ENCODE measurements at regions not wholly inside any gene's neighbourhood (a gene's known extent, or its start where the extent isn't known, plus 50 kb on each side); places are given as distances from the start of the nearest gene placed in this dataset.
"Not testable (repeated sequence)": the region's sequence is repeated elsewhere in the genome, so short reads cannot be mapped to it uniquely, and the experiment has no call there.

DNA sequence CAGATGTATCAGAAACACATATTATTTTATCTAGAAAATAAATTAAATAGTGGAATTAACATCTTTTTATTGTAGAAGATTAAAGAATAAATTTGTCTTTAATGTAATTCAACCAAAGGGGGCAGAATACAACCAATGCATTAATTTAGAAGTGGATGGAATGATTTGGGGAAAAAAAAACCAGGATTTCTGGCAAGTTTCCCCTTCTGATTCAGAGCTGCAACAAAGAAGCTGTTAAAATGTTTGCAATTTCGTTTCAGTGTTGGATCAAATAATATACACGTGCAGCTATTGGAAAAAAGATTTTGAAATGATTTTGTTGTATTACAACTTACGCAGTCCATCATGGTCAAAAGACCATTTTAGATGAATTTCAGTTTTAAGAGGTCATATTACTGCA is 71.6 kb upstream of the ZNF280D start:
- DNase-seq: no peak
- Mint-ChIP-seq H3K4me1 (no peaks in the 10 kb centered on the region), H3K27me3 (ENCODE audit: low read depth in 3 of 3) (peaks cover 0 to 6% (median 1%) of the 10 kb centered on the region in 3 donors), H3K9me3 (peaks cover 2 to 11% (median 5%) of the 10 kb centered on the region in 6 donors), H3K4me3 (no peak overlapping the region), H3K27ac (no peak overlapping the region), H3K36me3 (peaks cover 3 to 10% (median 4%) of the 10 kb centered on the region in 3 donors)

DNA sequence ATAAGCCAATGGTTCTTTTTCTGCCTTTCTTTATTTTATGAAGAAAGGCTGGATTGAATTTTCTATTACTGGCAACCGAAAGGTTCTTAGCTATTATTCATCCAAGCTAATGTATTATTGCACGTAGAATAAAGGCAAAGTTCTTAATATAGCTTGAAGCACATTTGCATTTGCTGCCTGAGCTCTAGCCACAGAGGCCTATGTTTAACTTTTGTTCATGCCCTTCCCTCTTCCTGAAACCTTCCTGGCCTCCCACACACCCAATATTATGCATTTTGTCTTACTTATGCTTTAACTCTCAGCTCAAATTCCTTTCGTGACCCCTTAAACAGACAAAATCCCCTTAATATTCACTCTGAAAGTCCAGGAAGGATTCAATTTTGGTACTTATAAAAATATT is 71.0 kb upstream of the ZNF280D start:
- H3K27ac Mint-ChIP-seq: no peak overlapping the region
- DNase-seq: no peak
- H3K4me3 Mint-ChIP-seq: no peak overlapping the region
- peaks cover 0 to 6% (median 1%) of the 10 kb centered on the region in 3 donors for H3K27me3 Mint-ChIP-seq (ENCODE audit: low read depth in 3 of 3)
- peaks cover 3 to 10% (median 4%) of the 10 kb centered on the region in 3 donors for H3K36me3 Mint-ChIP-seq
- H3K9me3 Mint-ChIP-seq: peaks cover 2 to 11% (median 5%) of the 10 kb centered on the region in 6 donors
- no peaks in the 10 kb centered on the region for H3K4me1 Mint-ChIP-seq

DNA sequence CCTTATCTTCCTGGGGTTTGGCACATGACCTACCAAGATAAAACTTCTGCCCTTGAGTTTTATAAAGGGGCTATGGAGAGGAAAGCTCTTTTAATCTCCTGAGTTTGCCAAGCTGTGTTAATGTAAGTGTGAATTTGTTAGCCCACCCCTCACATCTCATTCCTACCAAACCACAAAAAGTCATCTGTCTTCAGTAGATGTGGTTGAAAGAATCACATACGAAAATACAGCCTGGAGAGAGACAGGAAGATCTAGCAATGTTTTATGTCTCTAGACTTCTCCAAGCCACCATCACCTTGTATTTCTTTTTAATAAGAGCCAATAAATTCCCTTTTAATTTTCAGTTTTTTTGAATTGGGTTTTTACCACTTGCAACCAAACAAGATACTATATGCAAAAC is 68.9 kb upstream of the ZNF280D start:
- H3K27me3 Mint-ChIP-seq (ENCODE audit: low read depth in 3 of 3): peaks cover 0 to 3% (median 0%) of the 10 kb centered on the region in 3 donors
- H3K4me1 Mint-ChIP-seq: no peaks in the 10 kb centered on the region
- H3K9me3 Mint-ChIP-seq: no peaks in the 10 kb centered on the region
- H3K4me3 Mint-ChIP-seq: no peak overlapping the region
- H3K36me3 Mint-ChIP-seq: peaks cover 0 to 3% (median 0%) of the 10 kb centered on the region in 3 donors
- no peak overlapping the region for H3K27ac Mint-ChIP-seq
- no peak for DNase-seq

DNA sequence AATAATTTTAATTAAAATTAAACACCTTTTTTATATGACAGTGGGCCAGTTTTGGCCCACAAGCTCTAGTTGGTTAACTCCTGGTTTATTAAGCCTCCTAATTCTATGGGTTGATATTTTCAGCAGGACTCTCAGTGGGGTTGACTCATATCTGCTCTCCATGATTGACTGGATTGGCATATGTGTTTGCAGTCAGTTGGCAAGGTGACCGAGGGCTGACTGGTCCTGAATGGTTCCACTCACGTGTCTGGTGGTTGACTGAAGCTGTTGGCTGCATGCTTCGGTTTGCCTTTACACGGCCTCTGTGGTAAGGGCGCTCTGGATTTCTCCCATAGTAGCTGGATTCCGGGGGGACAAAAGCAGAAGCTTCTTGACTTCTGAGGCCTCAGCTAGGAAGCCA is 65.3 kb upstream of the ZNF280D start:
- no peak for DNase-seq
- H3K4me3 Mint-ChIP-seq: no peak overlapping the region
- no peaks in the 10 kb centered on the region for H3K9me3 Mint-ChIP-seq
- H3K27me3 Mint-ChIP-seq (ENCODE audit: low read depth in 3 of 3): peaks cover 0 to 3% (median 0%) of the 10 kb centered on the region in 3 donors
- H3K27ac Mint-ChIP-seq: no peak overlapping the region
- no peaks in the 10 kb centered on the region for H3K36me3 Mint-ChIP-seq
- no peaks in the 10 kb centered on the region for H3K4me1 Mint-ChIP-seq

DNA sequence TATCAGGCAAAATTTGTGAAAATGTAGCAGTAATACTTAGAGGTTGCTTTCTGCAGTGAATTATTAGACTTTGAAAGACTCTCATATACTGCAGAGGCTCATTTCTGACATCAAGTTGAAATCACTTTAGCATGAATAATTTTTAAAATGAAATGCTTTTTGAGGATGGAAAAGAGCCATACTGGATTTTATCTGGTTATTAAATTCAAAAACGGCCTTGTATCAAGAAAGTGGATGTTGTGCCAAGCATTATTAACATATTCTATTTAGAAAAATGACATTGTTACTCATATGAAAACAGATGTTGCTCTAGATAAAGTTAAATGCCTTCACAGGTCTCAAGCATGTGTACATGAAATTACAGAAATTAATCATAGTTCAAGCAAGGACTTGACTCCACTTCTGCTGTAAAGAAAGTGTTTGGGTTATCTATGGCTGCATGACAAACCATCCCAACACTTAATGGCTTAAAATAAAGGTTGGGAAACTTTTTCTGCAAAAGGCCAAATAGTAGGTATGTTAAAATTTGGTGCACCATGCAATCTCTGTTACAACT is 64.5 kb upstream of the ZNF280D start:
- peaks cover 0 to 6% (median 0%) of the 10 kb centered on the region in 3 donors for H3K27me3 Mint-ChIP-seq (ENCODE audit: low read depth in 3 of 3)

DNA sequence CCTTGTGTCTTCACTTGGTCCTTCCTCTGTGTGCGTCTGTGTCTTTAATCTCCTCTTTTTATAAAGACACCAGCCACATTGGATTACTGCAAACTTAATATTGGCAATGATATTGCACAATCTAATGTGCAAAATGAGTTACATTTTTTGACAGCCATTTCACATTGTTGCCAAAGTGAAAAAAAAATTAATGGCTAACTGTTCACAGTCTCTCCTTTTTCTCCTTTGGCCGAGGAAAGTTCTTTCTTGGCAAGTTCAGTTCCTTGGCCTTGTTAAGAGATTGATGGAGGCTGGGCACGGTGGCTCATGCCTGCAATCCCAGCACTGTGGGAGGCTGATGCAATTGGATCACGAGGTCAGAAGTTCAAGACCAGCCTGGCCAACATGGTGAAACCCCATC is 62.2 kb upstream of the ZNF280D start:
- peaks cover 0 to 14% (median 7%) of the 10 kb centered on the region in 6 donors for H3K9me3 Mint-ChIP-seq
- H3K4me3 Mint-ChIP-seq: no peak overlapping the region
- peaks cover 3 to 7% (median 4%) of the 10 kb centered on the region in 3 donors for H3K36me3 Mint-ChIP-seq
- no peak overlapping the region for H3K27ac Mint-ChIP-seq
- no peaks in the 10 kb centered on the region for H3K4me1 Mint-ChIP-seq
- peaks cover 0 to 6% (median 4%) of the 10 kb centered on the region in 3 donors for H3K27me3 Mint-ChIP-seq (ENCODE audit: low read depth in 3 of 3)
- no peak for DNase-seq

More for the DNA sequence above, 64.5 kb upstream of the ZNF280D start:
- no peak for DNase-seq
- no peaks in the 10 kb centered on the region for H3K36me3 Mint-ChIP-seq
- no peak overlapping the region for H3K27ac Mint-ChIP-seq
- H3K4me1 Mint-ChIP-seq: no peaks in the 10 kb centered on the region
- peaks cover 0 to 4% (median 0%) of the 10 kb centered on the region in 6 donors for H3K9me3 Mint-ChIP-seq
- no peak overlapping the region for H3K4me3 Mint-ChIP-seq

DNA sequence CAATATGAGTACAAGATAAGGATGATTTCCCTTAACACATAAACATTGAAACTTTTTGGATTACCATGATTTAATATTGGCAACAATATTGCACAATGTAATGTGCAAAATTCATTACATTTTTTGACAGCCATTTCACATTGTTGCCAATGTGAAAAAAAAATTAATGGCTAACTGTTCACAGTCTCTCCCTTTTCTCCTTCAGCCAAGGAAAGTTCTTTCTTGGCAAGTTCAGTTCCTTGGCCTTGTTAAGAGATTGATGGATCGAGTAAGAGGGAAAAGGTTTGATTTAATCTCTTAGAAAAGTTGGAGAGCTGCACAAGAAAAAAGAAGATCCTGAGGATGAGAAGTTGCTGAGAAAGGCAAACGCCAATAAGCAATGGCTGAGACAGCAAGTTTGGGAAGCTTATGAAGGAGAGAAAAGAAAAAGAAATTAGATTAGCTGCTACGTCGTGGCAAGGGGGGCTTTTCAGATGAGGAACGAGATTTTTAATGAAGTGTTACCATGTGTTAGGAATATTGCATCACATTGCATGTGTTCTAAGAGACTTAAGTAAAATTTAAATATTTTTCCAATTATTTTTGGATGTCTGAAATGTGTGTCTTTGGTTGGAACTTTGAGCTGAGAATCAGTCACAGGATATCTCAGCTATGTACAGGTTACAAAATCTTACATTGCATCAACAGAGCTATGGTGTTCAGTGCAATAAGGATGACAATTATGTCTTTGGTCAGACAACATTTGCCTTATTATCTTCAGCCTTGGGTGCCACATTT is 61.4 kb upstream of the ZNF280D start:
- peaks cover 0 to 6% (median 4%) of the 10 kb centered on the region in 3 donors for H3K27me3 Mint-ChIP-seq (ENCODE audit: low read depth in 3 of 3)
- peaks cover 0 to 14% (median 7%) of the 10 kb centered on the region in 6 donors for H3K9me3 Mint-ChIP-seq
- no peak for DNase-seq
- no peak overlapping the region for H3K27ac Mint-ChIP-seq
- H3K4me3 Mint-ChIP-seq: no peak overlapping the region
- H3K4me1 Mint-ChIP-seq: no peaks in the 10 kb centered on the region
- H3K36me3 Mint-ChIP-seq: peaks cover 3 to 7% (median 4%) of the 10 kb centered on the region in 3 donors

DNA sequence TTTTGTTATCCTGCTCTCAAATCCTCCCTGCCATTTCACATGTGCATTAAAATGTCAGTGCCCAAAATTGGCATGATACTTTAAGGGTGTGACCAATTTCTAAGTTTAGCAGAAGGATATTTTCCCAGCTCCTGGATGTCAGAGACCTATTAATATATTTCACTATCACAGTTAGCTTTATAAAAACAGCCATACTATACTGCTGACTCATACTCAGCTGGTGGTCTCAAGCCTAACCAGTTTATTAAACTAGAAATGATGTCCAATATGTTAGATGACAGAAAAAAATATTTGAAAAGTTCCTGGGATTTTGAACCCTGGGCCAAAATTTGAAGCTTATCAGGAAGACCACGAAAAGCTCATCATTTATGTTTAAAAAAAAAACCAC is 60.9 kb upstream of the ZNF280D start:
- Mint-ChIP-seq H3K4me3 (no peak overlapping the region), H3K27ac (no peak overlapping the region), H3K36me3 (peaks cover 3 to 7% (median 4%) of the 10 kb centered on the region in 3 donors), H3K27me3 (ENCODE audit: low read depth in 3 of 3) (peaks cover 0 to 9% (median 4%) of the 10 kb centered on the region in 3 donors), H3K9me3 (peaks cover 0 to 14% (median 7%) of the 10 kb centered on the region in 6 donors), H3K4me1 (no peaks in the 10 kb centered on the region)
- DNase-seq: no peak

DNA sequence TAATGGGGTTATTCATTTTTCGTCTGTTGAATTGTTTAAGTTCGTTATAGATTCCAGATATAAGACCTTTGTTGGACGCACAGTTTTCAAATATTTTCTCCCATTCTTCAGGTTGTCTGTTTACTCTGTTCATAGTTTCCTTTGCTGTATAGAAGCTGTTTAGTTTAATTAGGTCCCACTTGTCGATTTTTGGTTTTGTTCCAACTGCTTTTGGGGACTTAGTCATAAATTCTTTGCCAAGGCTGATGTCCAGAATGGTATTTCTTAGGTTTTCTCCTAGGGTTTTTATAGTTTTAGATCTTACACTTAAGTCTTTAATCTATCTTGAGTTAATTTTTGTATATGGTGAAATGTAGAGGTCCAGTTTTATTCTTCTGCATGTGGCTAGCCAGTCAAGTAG is 58.9 kb upstream of the ZNF280D start:
- no peaks in the 10 kb centered on the region for H3K4me1 Mint-ChIP-seq
- peaks cover 3 to 7% (median 4%) of the 10 kb centered on the region in 3 donors for H3K36me3 Mint-ChIP-seq
- H3K27ac Mint-ChIP-seq: no peak overlapping the region
- peaks cover 0 to 14% (median 7%) of the 10 kb centered on the region in 6 donors for H3K9me3 Mint-ChIP-seq
- peaks cover 1 to 9% (median 5%) of the 10 kb centered on the region in 3 donors for H3K27me3 Mint-ChIP-seq (ENCODE audit: low read depth in 3 of 3)
- no peak overlapping the region for H3K4me3 Mint-ChIP-seq
- no peak for DNase-seq

DNA sequence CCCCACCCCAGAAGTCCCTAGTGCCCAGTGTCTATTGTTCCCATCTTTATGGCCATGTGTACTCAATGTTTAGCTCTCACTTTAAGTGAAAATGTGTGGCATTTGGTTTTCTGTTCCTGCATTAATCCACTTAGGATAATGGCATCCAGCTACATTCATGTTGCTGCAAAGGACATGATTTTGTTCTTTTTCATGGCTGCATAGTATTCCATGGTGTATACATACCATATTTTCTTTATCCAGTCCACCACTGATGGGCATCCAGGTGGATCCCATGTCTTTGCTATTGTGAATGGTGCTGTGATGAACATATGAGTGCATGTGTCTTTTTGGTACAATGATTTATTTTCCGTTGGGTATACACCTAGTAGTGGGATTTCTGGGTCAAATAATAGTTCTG is 58.2 kb upstream of the ZNF280D start:
- H3K36me3 Mint-ChIP-seq; H3K4me3 Mint-ChIP-seq; H3K27me3 Mint-ChIP-seq (ENCODE audit: low read depth in 3 of 3); DNase-seq; H3K27ac Mint-ChIP-seq; H3K4me1 Mint-ChIP-seq: not testable (repeated sequence)
- peaks cover 1 to 14% (median 7%) of the 10 kb centered on the region in 6 donors for H3K9me3 Mint-ChIP-seq

DNA sequence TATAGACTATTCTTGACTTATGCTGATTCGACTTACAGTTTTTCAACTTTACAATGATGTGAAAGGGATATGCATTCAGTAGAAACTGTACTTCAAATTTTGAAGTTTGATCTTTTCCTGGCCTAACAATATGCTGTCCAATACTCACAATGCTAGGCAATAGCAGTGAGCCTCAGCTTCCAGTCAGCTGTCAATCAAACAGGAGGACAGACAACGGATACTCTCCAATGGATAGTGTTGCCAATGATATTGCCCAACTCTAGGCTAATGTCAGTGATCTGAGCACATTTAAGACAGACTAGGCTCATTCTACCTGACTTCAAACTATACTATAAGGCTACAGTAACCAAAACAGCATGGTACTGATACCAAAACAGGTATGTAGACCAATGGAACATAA is 55.0 kb upstream of the ZNF280D start:
- H3K36me3 Mint-ChIP-seq: peaks cover 3 to 7% (median 4%) of the 10 kb centered on the region in 3 donors

DNA sequence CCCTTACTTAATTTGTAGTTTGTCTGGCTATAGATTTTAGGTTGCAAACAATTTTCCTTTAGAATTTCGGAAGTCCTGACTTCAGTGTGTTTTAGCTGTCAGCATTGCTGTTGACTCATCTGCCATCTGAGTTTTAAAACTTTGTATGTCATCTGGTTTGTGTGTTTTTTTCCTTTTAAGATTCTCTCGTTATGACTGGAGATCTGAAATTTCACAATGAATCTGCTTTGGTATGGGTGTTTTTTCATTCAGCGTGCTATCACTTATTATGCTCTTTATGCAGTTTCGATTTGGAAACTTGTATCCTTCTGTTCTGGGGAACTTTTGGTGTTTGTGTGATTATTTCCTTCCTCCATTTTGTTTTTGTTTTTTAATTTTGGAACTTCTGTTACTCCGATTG is 53.7 kb upstream of the ZNF280D start:
- peaks cover 0 to 7% (median 1%) of the 10 kb centered on the region in 6 donors for H3K9me3 Mint-ChIP-seq
- H3K27me3 Mint-ChIP-seq (ENCODE audit: low read depth in 3 of 3): peaks cover 1 to 3% (median 3%) of the 10 kb centered on the region in 3 donors
- H3K4me1 Mint-ChIP-seq: no peaks in the 10 kb centered on the region
- H3K4me3 Mint-ChIP-seq: no peak overlapping the region
- DNase-seq: no peak
- peaks cover 0 to 3% (median 0%) of the 10 kb centered on the region in 3 donors for H3K36me3 Mint-ChIP-seq
- no peak overlapping the region for H3K27ac Mint-ChIP-seq

More for the DNA sequence above, 55.0 kb upstream of the ZNF280D start:
- Mint-ChIP-seq H3K4me3 (no peak overlapping the region), H3K4me1 (no peaks in the 10 kb centered on the region), H3K27me3 (ENCODE audit: low read depth in 3 of 3) (peaks cover 1 to 9% (median 5%) of the 10 kb centered on the region in 3 donors), H3K27ac (no peak overlapping the region), H3K9me3 (peaks cover 1 to 14% (median 7%) of the 10 kb centered on the region in 6 donors)
- DNase-seq: no peak

DNA sequence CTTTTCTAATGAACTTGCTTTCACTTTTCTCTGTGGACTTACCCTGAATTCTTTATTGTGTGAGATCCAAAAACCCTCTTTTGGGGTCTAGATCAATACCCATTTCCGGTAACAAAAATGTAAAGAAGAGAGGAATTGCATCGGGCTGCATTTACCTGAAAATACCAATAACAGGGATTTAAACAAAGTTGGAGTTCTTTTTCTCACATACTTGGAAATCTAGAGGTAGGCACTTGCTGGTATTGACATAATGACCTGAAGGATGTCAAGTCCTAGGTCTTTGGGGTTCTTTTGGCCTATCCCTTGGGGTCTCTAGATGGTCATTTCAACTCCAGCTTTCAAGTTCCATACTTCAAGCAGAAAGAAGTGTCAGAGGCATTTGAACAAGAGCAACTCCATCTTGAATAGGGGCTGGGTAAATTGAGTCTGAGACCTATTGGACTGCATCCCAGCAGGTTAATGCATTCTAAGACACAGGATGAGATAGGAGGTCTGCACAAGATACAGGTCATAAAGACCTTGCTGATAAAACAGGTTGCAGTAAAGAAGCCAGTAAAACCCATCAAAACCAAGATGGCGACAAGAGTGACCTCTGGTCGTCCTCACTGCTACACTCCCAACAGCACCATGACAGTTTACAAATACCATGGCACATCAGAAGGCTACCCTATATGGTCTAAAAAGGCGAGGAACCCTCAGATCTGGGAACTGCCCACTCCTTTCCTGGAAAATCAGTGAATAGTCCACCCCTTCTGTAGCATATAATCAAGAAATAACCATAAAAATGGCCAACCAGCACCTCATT is 50.8 kb upstream of the ZNF280D start:
- no peaks in the 10 kb centered on the region for H3K36me3 Mint-ChIP-seq
- peaks cover 14% of the 10 kb centered on the region in 2 donors for H3K4me1 Mint-ChIP-seq
- H3K4me3 Mint-ChIP-seq: no peak overlapping the region
- peaks cover 0 to 7% (median 1%) of the 10 kb centered on the region in 3 donors for H3K27me3 Mint-ChIP-seq (ENCODE audit: low read depth in 3 of 3)
- H3K9me3 Mint-ChIP-seq: peaks cover 0 to 1% (median 0%) of the 10 kb centered on the region in 6 donors
- no peak overlapping the region for H3K27ac Mint-ChIP-seq
- DNase-seq: no peak

Data from immature natural killer cell (primary cell).